Stimulated activated CD8-positive, alpha-beta memory T cell treated with anti-CD3 and anti-CD28 coated beads, Interleukin-4, amount 100 ng/mL, for 48 hours (primary cell): ENCODE measurements at regions not wholly inside any gene's neighbourhood (a gene's known extent, or its start where the extent isn't known, plus 50 kb on each side); places are given as distances from the start of the nearest gene placed in this dataset.

ENCODE experiments used
- DNase-seq: peaks from one replicate; pipeline ENCODE4 v3.0.0-alpha.2; 2020

DNA sequence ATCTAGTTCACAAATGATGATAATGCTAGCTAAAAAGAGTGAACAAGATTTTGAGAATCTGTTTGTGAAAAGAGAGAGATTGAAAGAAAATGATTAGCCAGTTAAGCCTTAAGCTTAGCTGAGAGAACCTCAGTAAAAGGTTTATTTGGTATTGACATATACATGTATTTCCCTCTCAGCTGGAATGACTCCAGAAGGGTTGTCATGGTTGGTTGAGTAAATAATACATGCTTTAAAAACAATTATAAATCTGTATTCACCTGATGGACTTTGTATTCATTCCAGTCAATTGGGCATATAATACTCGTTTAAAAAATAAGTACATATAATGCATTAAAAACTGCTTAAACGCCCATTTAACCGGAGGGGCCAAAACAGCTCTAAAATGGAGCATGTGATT, 181.4 kb downstream of the GRB14 start:
- DNase-seq, result no peak

DNA sequence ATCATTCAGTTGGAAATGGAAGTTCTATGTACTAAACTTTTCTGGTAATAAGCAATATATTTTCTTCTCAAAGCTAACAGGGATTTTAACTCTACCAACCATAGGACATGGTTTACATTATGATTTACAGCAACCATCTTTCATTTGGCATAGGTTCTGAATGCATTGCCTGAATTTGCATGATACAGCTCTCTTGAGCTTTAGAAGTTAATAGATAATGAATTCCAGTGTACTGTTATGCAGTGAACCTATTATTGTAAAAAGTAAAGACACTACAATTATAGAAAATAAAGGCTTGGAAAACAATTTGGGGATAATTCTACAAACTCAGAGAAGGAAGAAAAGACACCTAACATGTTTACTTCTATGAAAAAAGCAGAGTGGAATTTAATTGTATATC, 182.0 kb downstream of the GRB14 start:
- DNase-seq, result no peak

DNA sequence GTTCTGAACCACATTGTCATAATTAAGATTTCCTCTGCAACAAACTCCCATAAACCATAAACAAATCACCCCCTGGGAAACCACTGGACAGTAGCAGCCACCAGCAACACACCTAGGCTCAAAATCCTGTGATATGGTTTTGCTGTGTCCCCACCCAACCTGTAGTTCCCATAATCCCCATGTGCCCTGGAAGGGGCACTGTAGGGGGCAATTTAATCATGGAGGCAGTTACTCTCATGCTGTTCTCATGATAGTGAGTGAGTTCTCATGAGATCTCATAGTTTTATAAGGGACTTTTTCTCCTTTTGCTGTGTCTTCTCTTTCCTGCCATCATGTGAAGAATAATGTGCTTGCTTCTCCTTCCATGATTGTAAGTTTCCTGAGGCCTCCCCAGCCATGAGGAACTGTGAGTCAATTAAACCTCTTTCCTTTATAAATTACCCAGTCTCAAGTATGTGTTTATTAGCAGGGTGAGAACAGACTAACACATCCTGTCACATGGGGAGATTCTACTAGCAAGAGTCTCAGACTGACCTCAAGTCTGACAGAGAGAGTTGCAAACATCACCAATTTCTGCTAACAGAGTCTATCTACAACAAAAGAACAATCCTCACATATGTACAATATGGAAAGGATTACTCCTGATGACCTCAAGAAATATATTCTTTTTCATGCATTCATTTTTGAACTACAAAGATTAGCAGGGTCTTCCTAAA, 182.6 kb downstream of the GRB14 start:
- DNase-seq, result no peak

DNA sequence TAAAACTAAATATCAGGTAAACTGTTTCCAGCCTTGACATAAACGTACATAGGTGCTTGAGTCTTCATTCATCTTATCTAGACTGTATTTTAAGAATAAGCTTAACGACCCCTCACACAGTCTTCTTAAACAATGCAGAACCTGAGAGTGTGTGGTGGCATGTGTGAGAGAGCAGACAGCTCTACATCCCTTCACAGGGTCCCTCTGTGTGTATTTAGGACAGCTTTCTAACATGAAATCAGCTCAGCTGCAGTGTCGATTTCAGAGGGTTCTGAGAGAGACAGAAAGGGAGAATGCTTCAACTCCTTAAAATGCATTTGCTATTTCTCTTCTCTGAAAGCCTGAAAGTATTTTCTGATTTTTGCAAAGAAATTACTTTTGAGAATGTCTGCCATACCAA, 185.2 kb downstream of the GRB14 start:
- no peak for DNase-seq

DNA sequence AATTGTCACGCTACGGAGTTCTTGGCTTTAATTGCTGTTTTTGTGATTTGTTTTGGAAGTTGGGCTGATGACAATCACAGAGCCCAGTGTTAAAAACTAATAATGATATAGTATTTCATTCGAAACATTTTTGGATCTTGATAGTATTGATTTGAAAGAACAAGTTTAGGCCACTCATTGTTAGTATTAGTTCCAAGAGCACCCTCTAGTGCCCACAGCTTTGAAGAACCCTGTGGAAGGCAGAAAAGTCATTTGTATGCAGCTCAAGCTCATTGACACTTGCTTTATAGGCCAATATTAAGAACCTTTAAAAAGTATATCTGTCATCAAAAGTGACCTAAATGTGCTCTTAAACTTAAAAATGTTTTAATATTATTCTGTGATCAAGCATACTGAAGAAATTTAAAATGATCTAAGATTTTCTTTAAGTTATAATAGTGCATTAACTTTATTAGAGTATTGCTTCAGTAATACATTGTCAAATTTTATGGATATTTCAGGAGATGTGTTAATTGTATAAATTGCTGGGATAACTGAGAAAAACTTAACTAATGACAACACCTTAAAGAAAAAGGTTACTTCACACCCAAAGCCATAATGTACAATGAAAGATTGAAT, 191.0 kb downstream of the GRB14 start:
- no peak for DNase-seq

DNA sequence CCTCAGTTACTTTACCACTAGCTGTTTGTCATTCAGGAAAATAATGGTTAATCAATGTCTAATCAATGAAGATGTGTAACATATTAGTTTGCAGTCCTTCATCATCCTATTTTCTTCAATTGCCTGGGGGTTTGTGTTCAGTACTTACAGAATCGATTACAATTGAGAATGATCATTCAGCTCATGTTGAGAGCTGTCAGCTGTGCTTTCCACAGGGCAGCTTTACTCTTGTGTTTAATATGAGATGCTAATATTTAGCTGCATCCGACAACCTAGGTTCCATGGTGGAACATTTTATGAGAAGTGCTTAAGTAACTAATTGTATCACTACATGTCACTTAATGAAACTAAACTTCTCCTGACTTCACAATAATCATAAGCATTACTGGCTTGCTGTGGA, 191.9 kb downstream of the GRB14 start:
- no peak for DNase-seq

DNA sequence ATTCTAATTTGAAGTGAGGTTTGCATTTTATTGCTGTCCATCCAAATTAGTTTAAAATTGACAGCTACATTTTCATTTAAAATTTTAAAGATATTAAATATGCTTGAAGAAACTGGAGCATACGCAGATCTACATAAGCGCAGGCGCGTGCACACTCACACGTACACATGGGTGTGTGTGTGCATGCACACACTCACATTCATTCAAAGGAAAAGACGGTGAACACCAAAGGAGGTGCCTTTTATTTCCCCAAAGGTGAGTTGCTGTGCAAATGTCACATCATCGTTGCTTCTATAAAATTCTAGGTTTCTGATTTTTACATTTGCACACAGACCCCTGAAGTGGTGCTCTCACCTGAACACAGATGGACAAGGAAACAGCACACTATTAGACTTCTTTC, 194.2 kb downstream of the GRB14 start:
- DNase-seq, result no peak

DNA sequence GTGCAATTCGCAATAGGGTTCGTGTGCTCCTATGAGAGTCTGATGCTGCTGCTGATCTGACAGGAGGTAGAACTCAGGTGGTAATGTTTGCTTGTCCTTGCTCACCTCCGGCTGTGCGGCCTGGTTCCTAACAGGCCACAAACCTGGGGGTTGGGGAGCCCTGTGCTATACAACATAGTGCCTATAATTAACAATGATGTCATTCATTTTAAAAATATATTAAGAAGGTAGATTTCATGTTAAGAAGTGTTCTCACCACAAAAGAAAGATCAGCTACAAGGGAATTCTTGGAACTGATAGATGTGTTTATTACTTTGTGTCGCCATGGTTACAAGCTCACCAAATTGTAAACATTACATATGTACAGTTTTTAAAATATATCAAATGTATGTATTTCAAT, 200.5 kb downstream of the GRB14 start:
- DNase-seq, result no peak

DNA sequence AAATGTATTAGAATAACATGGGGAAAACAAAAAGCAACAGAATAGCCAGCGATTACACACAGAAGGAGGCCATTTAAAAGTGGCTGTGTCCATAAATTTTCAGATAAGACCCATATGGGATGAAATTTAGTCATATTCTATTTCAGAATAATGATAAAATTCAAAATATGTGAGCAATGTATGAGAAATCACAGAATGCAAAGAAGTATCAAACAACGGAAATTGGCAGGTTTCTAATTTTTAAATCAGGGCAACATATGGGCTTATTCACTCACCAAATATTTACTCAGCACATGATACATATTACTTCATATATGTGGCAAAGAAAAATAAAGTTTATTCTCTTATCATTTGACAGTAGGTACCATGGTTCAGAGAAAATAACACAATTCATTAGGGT, 208.5 kb downstream of the GRB14 start:
- no peak for DNase-seq

DNA sequence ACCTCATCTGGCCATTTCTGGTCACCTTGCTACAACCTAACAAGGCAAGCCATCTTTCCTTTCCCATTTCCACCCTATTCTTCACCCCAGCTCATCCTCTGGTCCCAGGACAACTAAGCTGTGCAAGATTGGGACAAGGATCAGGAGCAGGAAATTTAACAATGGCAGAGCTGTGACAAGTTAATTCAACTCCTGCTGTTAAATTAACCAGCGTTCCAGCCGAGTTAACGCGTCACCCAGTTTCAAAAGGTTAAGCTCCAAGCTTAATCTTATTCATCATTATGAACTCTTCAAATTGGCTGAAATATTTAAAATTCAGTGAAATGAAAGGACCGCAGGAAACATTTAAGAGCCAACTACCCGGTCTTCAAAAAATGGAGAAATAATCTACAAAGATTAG, 231.9 kb downstream of the GRB14 start:
- no peak for DNase-seq

DNA sequence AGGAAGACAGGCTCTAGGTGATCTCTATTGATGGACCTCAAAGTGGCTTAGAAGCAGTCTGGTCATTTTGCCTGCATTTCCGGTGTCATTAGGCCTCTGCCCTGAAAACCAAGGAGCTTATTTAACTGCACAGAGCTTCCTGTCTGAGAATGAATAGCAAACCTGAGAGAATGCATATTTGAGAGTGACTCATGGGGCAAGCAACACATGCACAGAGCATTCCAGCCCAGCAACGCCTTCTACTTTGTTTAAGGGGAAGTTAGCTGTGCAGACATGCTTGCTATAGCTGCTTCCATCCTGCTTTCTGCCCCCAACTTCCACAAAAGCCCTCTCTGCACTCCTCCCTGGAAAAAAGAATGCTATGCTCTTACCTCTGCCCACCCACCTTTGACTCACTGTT, 232.8 kb downstream of the GRB14 start:
- DNase-seq, result no peak

DNA sequence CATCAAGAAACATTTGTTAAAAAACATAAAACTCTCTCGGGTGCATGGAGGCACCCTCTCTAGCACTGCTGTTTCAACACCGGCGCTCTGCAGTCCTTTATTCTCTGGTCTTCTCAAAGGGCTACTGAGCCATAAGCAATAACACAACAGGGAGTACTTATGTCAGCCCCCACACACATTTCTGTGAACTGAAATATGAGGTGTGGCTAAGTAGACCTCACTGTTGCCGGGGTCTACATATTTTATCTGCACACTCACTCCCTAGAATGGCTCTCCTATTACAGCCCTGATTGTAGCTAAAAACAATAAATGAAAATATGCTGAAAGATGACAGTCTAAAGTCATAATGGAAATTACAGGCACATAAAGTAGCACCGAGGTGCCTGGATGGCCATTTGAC, 235.1 kb downstream of the GRB14 start:
- DNase-seq, result no peak

DNA sequence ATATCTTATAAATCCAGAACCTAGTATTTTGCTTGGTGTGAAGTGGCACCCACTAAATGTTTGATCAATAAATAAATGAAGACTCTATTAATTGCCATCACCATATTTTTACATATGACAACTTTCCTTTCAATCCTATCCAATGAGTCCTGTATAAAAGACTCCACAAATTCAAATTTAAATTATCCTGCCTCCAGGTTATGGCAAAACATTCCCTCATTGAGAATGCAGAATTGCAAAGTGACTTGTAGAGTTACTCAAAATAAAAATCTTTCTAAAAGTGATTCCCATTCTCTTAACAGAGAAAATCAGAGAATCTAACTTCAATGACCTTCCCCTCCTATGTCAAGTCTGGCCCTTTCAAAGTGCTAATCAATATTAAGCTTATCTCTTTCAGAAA, 236.8 kb downstream of the GRB14 start:
- no peak for DNase-seq

DNA sequence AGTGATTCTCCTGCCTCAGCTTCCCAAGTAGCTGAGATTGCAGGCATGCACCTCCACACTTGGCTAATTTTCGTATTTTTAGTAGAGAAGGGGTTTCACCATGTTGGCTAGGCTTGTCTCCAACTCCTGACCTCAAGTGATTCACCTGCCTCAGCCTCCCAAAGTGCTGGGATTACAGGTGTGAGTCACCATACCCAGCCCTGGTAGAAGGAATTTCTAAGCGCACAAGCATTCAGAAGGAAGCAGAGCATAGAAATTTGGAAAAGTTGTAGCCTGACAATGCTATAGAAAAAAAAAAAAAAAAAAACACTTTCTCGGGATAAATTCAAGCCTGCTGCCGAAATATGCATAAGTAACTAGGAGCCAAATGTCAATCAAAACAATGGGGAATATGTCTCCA, 249.4 kb downstream of the GRB14 start:
- DNase-seq, result no peak

DNA sequence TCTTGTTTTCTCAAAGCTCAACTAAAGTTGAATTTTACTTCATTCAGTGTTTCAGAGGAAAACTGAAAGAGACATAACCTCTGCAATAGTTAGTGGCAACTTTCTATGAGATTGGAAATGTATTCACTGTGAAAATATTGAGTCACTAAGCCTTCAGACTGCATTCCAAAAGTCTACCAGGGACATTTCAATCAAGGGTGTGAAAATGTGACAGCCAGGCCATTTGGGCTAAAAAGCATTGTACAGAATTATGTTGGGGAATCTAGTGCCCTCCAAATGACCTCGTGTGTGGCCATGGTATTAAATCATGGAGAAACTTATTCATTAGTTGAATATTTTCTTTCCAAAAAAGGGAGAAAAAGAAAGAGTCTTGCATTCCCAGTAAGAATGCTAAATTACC, 251.9 kb downstream of the GRB14 start:
- no peak for DNase-seq

DNA sequence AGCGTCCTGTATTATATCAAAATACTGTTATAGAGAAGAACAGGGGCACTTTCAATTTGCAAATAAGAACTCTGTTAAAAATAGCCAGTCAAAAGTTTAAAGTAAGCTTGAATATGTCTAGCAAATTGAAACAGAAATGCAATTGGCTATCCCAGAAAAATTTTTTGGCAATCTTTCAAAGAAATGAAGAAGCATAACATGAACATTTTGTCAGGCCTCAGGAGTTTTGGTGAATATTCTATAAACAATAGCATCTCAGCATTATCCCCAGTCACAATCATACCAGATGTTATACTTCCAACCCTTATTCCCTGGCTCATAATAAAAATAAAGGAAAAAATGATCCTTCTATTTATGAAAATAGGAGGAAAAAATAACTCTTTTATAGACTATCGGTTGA, 252.4 kb downstream of the GRB14 start:
- no peak for DNase-seq

DNA sequence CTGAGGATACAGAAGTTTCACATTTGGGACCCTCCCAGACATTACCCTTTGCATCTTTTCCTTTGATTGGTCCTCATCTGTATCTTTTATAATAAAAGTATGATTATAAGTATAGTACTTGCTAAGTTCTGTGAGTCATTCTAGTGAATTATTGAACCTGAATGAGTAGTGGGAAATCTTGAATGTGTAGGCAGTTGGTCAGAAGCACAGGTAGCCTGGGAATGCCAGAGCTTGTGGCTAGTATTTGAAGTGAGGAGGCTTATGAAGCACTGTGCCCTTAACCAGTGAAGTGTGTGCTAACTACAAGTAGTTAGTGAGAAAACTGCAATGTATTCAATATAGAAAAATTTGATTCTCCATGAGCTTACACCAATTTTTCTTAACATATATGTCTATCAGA, 257.6 kb downstream of the GRB14 start:
- no peak for DNase-seq

DNA sequence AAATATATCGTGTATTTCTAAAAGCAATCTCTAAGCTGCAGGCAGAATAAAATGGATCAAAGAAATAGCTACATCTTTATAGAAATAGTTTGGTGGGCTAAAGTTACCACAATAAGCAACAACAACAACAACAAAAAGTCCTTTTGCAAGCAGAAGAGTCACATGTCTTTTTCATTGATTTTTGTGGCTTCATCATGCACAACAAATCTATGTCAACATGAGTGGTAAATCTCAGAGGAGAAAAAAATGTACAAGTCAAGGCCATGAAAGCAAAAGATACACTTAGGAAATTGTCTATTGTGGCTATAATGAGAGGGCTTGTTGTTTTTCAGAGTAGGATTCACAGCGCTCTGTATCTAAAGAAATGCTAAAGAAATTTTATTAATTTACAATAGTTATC, 269.7 kb downstream of the GRB14 start:
- DNase-seq, result no peak

DNA sequence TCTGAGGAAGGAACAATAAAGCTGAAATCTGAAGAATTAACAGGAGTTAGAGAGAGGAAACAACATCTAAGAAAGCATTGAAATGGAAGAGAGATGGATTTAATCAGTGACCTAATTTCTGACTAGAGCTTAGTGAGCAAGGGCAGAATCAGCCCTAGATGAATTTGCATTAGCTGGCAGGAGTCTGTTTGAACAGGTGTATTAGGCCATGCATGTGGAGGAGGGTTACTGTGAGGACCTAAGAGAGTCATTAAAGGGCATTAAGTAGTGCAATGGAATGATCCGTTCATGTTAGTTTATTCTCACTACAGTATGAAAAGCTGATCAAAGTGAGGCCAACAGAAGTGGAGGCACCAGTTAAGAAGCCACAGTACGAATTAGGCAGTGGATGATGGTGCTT, 285.3 kb downstream of the GRB14 start:
- no peak for DNase-seq

DNA sequence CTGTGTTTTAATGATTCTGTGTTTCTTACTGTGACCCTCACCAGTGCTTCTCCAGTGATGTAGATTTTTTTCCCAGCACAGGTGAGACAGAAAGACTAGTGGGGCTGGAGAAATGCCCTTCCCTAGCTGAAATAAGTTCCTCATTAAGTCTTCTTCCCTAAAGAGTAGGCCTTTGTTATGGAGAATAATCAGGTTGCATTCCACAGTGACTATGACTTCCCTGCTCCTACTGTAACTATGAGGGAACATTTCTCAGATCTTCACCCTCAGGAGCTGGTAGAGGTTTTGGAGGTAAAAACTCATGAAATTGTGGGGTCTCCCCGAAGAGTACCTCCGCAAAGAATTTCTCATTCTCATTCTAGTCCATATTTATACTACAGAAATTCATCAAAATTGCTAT, 286.2 kb downstream of the GRB14 start:
- no peak for DNase-seq

DNA sequence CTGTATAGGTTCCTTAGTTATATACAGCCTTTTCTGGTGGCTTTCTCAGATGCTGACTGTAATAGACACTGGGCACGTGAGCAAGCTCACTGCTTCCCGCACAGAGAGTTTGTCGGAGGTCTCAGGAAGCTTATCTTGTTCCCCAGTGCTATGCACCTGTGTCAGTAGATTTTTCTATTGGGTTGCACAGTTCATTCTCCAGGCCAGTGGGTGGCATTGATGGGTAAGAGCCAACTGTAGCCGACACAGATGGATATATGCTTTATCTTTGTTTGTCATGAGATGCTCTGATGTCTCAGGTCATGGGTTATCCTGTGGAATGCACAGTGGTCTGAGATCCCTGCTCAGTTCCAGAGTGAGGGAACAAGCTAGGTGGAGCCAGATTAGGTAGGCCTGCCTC, 293.0 kb downstream of the GRB14 start:
- DNase-seq, result no peak

DNA sequence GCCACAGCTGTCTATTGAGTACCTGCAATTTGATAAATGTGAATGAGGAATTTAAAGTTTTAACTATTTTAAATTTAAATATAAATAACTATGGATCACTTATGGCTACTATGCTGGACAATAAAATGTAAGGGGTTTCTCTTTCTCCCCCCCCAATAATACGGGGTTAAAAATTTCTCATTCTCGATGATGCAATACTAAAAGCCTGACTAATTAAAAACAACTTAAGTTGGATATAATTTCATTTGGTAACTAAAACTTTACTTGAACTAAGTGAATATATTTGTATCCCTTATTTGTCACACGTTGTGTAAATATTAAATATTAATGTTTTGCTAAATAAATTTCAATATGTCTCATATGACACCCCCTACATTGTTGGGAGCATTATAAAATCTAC, 297.3 kb downstream of the GRB14 start:
- DNase-seq, result no peak

DNA sequence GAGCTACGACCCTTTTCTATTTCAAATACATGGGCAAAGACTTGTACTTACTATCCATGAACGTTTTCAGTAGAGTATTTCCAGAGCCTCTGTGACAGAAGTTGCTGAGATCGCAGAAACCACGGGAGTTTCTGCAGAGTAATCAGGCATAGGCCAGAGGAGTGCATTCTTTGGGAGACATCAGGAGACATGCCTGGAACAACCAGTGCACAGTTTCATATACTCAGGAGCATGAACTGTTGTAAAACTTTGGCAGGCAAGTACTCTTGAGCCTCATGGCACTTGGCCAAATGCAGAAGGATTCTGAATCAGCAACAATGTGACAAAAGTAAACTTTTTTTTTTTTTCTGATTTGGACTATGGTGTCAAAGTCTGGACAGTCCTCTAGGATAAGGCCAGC, 307.1 kb downstream of the GRB14 start:
- DNase-seq, result no peak

DNA sequence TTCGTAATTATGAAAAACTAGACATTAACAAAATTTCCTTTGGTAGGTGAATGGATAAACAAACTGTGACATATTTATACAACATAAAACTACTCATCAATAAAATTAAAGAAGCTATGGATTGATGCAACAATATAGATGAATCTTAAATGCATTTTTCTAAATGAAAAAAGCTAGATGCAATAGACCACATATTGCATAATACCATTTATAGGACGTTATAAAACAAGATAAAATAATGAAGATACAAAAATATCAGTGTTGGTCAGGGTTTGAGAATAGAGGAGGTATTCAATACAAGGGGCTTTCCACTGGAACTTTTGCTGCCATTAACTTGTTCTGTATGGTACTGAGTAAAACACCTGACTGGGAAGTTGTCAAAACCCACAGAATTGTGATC, 314.4 kb downstream of the GRB14 start:
- no peak for DNase-seq

DNA sequence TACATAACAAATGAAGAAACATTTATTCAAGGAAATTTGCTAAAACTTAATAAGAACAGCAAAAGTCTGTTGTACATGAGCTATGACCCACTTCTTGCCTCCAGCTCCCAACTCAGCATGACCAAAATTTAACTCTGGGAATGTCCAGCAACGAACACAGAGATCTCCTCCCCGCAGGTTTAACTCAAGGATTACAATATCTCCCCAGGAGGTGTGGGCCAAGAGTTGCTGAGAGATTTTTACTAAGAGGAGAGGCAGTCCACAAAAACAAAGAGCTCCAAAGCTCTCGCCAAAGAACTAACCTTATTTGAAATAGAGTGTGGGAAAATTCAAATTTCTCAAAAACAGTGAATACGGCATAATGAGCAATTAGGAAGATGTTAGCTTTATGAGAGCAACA, 318.5 kb downstream of the GRB14 start:
- no peak for DNase-seq
